GM19455 (cell line): ENCODE measurements at regions not wholly inside any gene's neighbourhood (a gene's known extent, or its start where the extent isn't known, plus 50 kb on each side); places are given as distances from the start of the nearest gene placed in this dataset.

Experiments
- ATAC-seq: cut with Tn5 transposase; IDR thresholded peaks from one replicate; pipeline ENCODE4 v1.9.1; 2021; ENCODE audit not compliant: unreplicated experiment

- ATAC-seq = no peak
Observed at GRCh38 chr4:117324851-117325491, 239.6 kb upstream of the TRAM1L1 start.

GRCh38 chr4:117326091-117326490 is 240.7 kb upstream of the TRAM1L1 start:
- no peak for ATAC-seq

- ATAC-seq = no peak
Observed at GRCh38 chr4:117327491-117327890, 242.1 kb upstream of the TRAM1L1 start.

DNA sequence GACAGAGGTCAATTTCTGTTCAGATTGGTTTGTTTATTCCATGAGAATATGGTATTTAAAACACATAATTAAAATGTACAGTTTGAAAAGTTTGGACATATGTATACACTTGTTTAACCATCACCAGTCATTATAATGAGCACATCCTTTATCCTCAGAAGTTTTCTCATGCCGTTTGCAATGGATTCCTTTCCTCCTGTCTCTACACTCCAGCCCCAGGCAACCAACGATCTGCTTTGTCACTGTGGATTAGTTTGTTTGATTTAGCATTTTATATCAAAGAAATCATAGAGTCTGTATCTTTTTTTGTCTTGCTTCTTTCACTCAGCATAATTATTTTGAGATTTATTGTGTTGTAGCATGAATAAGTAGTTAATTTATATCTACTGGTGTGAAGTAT is 243.0 kb upstream of the TRAM1L1 start:
- ATAC-seq = no peak

DNA sequence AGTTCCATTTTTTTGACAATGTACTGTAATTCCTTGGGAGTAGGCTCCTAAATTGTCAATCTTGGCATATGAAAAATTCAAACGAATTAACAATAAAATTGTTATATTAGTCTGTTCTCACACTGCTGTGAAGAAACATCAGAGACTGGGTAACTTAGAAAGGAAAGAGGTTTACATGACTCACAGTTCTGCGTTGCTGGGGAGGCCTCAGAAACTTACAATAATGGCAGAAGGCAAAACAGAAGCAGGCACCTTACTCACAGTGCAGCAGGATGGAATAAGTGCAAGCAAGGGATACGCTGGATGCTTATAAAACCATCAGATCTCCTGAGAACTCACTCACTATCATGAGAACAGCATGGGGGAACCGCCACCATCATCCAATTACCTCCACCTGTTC is 246.4 kb upstream of the TRAM1L1 start:
- ATAC-seq = no peak

- no peak for ATAC-seq
Observed at GRCh38 chr4:117334451-117335188, 249.2 kb upstream of the TRAM1L1 start.

GRCh38 chr4:117357437-117357836 is 272.1 kb upstream of the TRAM1L1 start:
- ATAC-seq = no peak

- no peak for ATAC-seq
Observed at GRCh38 chr4:117357866-117358265, 272.5 kb upstream of the TRAM1L1 start.

DNA sequence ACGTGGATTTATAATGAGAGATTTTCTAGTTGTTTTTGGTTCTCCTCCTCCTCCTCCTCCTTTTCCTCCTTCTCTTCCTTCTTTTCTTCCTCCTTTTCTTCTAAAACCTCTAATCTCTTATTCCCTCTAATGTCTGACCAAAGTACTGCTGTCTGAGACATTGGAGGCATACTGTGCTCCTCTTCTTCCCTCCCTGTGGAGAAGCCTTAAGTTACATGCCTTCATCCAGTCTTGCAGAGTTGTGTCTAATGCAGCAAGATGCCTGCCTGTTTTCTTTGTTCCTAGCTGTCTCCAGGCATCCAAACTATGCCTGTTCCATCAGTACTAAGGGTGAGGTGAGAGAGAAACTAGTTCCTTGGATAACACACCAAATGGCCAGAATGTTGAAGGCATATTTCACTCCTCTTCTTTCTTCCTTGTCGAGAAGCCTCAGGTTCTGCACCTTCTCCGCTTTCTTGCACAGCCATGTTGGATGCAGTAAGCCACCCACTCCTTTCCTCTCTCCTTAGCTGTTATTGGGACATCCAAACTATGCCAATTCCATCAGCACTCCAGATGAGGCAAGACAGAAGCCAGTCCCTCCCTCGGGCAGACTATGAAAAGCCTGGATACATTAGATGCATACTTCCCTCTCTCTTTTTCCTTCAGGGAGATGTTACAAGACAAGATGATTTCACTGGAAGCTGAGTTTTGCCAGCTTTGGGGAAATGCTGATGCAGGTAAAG is 285.7 kb upstream of the TRAM1L1 start:
- no peak for ATAC-seq

DNA sequence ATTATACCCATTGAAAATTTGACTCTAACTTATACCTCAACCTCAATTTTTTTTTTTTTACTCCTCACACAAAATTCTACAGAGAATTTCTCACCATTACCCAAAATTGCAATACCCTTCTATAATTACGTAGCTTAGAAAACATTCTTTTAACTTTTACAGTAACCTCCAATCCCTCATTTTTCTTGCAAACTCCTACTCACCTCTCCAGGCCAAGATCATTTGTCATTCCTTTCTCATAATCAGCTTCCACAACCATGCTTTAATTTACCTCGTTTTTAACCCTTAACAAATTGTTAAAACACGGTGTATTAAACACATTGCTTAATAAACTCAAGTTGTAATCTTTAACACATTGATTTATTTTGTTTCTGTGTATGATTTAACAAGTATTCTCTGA is 289.7 kb upstream of the TRAM1L1 start:
- ATAC-seq = no peak

- no peak for ATAC-seq
Observed at GRCh38 chr4:117376692-117377091, 291.3 kb upstream of the TRAM1L1 start.

GRCh38 chr4:117378942-117379341 is 293.6 kb upstream of the TRAM1L1 start:
- ATAC-seq = no peak

DNA sequence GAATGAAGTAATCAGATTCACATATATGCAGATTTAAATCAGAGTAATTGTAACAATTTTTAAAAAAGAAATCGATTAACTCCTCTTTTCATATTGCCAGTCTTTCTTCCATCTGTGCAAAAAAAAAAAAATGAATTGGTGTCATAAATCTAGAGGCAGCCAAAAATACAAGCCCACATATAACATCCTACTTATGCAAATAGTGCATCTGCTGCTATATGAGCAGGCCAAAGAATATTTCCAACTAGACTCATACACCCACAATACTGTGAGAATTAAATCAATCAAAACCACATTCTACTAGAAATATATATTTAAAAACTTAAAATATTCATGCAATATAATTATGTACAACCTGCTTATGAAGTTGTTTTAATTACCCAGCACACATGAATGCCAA is 298.1 kb upstream of the TRAM1L1 start:
- no peak for ATAC-seq

DNA sequence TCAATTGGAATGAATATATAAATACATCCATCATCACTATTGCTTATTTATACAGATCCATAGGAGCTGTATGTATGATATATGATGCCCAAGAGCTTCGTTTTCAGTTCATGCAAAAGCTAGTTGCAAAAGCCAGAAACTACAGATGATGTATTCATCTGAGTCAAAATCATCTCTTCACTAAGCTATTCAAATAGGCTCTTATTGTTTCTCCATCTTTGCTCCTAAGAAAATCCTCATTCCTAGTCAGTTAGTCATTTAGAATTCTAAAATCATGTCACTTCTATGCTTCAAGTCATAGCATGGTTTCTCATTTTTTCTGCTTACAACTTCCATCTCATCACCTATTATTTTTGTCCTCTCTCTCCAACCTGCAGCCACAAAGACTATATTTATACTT is 300.1 kb upstream of the TRAM1L1 start:
- ATAC-seq = no peak

- ATAC-seq = no peak
Observed at GRCh38 chr4:117387072-117387471, 301.7 kb upstream of the TRAM1L1 start.

DNA sequence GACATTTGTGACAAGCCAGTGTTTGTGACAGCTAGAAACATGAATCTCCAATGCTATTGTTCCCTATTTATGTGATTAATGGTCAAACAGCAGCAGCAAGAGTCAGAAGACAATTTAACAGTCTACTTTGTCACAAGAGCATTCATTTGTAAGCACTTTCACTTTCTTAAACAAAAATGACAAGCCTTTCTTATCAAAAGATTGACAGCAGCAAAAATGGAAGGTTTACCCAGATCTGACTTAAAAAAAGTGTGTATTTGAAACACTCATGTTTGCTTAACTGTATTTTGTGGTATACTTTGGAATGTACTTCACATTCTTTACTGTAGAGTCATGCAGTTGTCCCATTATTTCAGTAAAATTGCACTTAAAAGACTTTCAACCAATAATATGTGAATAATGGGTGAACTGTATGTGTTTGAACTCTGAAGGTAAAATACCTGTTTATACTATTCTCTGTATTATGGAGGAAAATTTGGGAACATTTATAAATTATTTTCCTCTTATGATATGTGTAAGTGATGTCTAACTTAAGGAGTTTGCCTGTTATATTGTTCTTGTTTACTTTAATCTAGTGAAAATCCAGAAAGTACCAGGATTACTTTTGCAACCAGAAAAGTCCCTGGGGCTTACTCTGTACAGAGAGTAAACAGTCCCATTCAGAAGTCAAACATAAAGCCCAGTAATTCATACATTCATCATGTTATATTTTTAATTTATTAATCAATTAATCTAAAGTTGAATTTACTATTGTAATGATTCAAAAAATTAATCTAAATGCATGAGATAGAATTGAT is 314.9 kb upstream of the TRAM1L1 start:
- no peak for ATAC-seq

DNA sequence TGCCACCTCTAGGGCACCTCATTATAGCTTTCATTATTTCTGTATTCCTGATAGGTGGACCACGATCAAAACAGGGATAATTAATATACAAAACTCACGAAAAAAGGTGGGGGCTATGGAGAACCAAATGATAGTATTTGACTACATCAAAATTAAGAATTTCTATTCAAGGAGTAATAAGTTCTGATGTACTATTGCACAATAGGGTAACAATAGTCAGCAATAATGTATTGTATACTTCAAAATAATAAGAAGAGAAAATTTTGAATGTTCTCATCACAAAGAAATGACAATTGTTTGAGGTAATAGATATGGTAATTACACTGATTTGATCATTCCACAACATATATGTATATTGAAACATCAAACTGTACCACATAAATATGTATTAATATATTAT is 327.3 kb upstream of the TRAM1L1 start:
- ATAC-seq = no peak

DNA sequence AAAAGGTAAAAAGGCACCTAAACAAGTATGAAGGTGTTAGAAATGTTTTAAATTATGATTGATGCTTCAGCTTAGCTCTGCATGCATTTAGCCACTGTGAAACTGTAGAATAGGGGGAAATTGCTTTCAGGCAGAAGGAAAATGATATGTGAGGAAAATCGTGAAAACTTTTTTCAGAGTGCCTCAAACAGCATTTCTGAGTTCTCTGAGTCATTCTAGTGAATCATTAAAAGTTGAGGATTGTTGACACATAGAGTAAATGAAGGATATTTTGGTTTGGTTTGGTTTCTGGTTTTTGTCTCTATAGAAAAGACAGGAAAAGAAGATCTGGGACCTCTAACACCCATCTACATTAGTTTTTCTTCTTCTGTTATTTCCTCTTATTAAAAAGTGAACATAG is 332.5 kb upstream of the TRAM1L1 start:
- no peak for ATAC-seq

DNA sequence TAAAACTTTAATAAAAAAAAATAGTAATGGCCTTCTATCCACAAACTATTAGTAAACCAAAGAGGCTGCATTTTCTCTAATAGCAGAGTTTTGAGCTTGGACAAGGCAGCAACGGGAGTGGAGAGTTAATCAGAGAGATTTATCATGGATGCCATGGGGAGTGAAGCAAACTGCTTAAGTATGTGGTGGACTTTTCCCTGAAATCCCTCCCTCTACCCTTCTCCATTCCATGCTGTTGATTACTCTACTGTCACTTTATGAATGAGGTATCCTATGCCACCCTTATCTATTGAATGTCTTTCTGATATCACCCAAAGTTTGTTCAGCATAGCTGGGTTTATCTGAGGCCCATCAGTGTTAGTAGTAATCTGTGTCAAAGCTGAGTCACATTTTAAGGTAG is 335.6 kb upstream of the TRAM1L1 start:
- no peak for ATAC-seq

DNA sequence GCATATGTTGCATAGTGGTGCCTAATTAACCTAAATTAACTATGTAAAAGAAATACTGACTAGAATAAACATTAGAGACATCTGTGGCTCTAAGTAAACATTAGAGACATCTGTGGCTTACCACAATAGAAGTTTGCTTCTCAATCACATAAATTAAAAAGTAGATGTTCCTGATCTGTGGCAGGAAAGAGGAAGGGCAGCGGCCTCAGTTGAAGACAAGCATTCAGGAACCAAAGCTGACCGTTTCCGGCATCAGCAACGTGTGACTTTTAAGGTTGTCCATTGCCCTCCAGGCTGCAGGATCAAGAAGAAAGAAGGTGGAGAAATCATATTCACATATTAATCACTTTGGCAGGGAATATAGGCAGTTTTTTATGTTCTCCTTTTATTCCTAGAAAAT is 336.3 kb upstream of the TRAM1L1 start:
- no peak for ATAC-seq

DNA sequence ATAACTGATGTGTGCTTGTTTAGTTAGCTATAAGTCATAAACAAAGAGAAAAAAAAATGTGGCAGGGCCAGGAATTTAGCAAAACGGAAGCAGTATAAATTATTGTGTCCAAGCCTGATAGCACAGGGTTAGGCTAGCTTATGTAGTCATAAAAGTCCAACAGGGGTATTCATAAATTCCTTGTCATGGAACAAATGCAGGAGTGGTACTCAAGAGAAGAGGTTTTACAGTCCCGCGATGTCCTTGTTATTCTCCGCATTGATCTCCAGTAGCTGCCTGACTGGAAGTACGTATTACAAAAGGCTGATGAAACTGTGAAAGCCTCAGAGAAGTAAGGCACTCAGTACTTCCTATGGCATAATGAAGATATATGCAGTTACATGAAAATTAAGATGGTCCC is 336.9 kb upstream of the TRAM1L1 start:
- ATAC-seq = no peak
